NCI-H2171 (cell line): ENCODE measurements at regions not wholly inside any gene's neighbourhood (a gene's known extent, or its start where the extent isn't known, plus 50 kb on each side); places are given as distances from the start of the nearest gene placed in this dataset.
A peak's percentile ranks its signal among the peaks of the same experiment; 100 is the strongest.
"Not testable (repeated sequence)": the region's sequence is repeated elsewhere in the genome, so short reads cannot be mapped to it uniquely, and the experiment has no call there.

Experiments used
- DNase-seq: peaks from one replicate; lab custom pipeline; 2025; lab: John Stamatoyannopoulos, UW

- DNase-seq, result no peak
These were observed 110.3 kb upstream of the PRSS16 start for GRCh38 chr6:27136978-27137814.

GRCh38 chr6:27138406-27138805 is 109.1 kb upstream of the PRSS16 start:
- no peak for DNase-seq

GRCh38 chr6:27138837-27139755 is 108.4 kb upstream of the PRSS16 start:
- no peak for DNase-seq

GRCh38 chr6:27139756-27140579 is 107.5 kb upstream of the PRSS16 start:
- DNase-seq, result no peak

DNA sequence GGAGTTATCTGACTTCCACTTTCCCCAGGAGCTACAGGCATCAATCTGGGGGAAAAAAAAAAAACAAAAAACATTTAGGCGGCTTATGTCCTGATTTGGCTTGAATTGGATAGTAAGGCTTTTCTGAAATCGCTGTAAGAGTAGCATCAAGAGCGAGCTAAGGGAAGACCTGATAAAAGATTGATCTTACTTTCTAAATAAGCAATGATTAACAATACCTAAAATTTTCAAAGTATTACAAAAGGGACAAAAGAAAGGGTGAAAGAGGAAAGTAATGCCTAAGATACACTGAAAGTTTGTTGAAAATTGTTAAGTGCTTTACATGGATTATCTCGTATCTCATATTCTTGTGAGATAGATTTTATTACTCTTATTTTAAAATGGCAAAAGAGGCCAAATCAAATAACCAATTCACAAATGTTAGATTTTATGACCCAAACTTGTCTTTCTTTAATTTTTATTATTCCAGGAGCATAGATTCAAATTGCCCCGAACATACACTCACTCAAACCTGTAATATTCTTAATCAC is 106.4 kb upstream of the PRSS16 start:
- DNase-seq, result no peak

- DNase-seq, result no peak
These were observed 105.9 kb upstream of the PRSS16 start for GRCh38 chr6:27141529-27142015.

GRCh38 chr6:27143020-27143388 is 104.5 kb upstream of the PRSS16 start:
- DNase-seq, result not testable (repeated sequence)

GRCh38 chr6:27143474-27144026 is 104.0 kb upstream of the PRSS16 start:
- no peak for DNase-seq

DNA sequence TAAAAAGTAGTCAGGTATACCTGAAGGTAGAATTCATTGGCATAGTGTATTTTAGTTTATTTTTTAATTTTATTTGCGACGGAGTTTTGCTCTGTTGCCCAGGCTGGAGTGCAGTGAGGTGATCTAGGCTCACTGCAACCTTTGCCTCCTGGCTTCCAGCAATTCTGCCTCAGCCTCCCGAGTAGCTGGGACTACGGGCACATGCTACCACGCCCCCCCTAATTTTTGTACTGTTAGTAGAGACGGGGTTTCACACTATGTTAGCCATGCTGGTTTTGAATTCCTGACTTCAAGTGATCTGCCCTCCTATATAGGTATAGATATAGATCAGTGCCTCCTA is 102.8 kb upstream of the PRSS16 start:
- no peak for DNase-seq

DNA sequence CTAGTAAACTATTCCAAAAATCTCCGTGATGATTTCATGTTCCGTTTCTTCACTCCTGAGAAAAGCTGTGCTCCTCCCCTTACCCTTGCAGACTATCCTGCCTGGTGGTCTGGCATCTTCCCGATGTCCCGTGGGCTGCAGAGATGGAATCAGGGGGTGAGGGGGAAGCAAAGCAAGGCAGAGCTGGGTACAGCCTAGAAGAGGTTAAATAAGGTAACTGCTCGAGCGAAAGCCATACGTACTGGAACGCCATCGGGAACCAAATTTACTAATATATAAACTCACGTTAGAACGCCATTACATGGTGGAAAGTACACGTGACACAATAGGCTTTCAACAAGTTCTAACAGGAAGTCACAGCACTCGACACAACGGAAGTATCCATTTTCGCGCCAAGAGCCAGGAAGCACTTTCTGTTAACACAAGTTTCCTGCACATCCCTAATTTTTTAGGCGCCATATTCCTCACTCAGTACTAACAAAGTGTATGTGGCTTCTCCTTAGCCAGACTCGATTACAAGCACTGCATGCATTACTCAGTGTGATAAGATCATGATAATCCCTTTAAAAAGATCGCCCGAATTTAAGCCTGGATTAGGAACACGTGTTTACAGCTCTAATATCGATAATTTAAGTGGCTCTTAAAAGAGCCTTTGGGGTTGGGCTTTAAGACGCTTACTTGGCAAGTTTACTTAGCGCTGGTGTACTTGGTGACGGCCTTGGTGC is 101.6 kb upstream of the PRSS16 start:
- DNase-seq, result peak; percentile 82

- DNase-seq, result not testable (repeated sequence)
These were observed 101.1 kb upstream of the PRSS16 start for GRCh38 chr6:27146456-27146705.

GRCh38 chr6:27146706-27147505 is 100.6 kb upstream of the PRSS16 start:
- peak; percentile 94 for DNase-seq

GRCh38 chr6:27148404-27148795 is 99.1 kb upstream of the PRSS16 start:
- DNase-seq, result no peak

GRCh38 chr6:27149150-27149549 is 98.4 kb upstream of the PRSS16 start:
- DNase-seq, result no peak

- DNase-seq, result no peak
These were observed 92.8 kb upstream of the PRSS16 start for GRCh38 chr6:27154696-27155095.

- no peak for DNase-seq
These were observed 90.5 kb upstream of the PRSS16 start for GRCh38 chr6:27156874-27157458.

- DNase-seq, result peak; percentile 22
These were observed 89.8 kb upstream of the PRSS16 start for GRCh38 chr6:27157459-27158315.

- no peak for DNase-seq
These were observed 89.2 kb upstream of the PRSS16 start for GRCh38 chr6:27158316-27158643.

- DNase-seq, result no peak
These were observed 87.8 kb upstream of the PRSS16 start for GRCh38 chr6:27159725-27160124.
